GM13977 (cell line): ENCODE measurements at regions not wholly inside any gene's neighbourhood (a gene's known extent, or its start where the extent isn't known, plus 50 kb on each side); places are given as distances from the start of the nearest gene placed in this dataset.

Source experiments
- DNase-seq: peaks from one replicate; pipeline ENCODE4 v3.0.0; 2012; ENCODE audit warnings: low spot score
- CTCF ChIP-seq: IDR thresholded peaks from 2 replicates; pipeline ENCODE4 v1.5.1; 2012; ENCODE audit warnings: mild to moderate bottlenecking, control low read depth; ENCODE audit not compliant: insufficient read depth; ENCODE audit errors: extremely low read depth, missing control alignments
- in situ Hi-C: fragments of 300-500 bp; cut with MboI; formaldehyde crosslinking; loops from one replicate; pipeline ENCODE4 v1.12.0; 2022; ENCODE audit warnings: low sequenced_read_pairs, low pct_unique_long_range_greater_than_20kb, mixed read lengths, inconsistent platforms; ENCODE audit not compliant: unreplicated experiment

DNA sequence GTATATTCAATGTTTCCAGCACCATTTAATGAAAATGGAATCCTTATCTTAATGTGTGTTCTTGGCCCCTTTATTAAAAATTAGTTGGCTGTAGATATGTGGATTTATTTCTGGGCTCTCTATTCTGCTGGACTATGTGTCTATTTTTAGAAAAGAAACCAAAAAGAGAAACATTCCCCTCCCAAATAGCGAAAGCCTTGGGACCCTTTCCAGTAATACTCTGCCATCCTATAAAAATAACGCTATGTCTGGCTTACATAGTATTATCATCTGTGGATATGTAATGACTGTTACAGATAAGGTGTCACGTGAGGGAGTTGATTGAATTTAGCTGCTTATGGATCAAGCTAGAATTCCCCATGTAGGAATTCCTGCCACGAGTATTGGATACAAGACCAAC lies 279.3 kb upstream of the KIF2B start:
- TF ChIP-seq CTCF: no peak
- in situ Hi-C loops: no loop called here
- DNase-seq: no peak

DNA sequence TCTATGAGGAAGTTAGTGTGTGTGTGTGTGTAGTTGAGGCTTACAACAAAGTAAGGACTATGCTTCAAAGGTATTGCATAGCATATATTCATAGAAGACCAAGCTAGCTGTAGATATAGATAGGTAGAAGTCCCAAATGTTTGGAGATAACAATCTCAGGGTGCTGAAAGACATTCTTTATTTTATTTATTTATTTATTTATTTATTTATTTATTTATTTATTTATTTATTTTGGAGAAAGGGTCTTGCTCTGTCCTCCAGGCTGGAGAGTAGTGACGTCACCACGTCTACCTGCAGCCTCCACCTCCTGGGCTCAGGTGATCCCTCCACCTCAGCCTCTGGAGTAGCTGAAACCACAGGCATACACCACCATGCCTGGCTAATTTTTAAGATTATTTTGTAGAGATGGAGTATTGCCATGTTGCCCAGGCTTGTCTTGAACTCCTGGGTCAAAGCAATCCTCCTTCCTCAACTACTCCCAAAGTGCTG lies 284.6 kb upstream of the KIF2B start:
- in situ Hi-C loops: no loop called here
- no peak for DNase-seq
- TF ChIP-seq CTCF: no peak

GRCh38 chr17:53527473-53527872 lies 295.3 kb upstream of the KIF2B start:
- in situ Hi-C loops: no loop called here
- TF ChIP-seq CTCF: no peak

GRCh38 chr17:53525590-53525989 lies 297.1 kb upstream of the KIF2B start:
- no peak for DNase-seq
- no peak for TF ChIP-seq CTCF
- in situ Hi-C loops: no loop called here

More at GRCh38 chr17:53527473-53527872, 295.3 kb upstream of the KIF2B start:
- no peak for DNase-seq

GRCh38 chr17:53516636-53517035 lies 306.1 kb upstream of the KIF2B start:
- in situ Hi-C loops: no loop called here
- no peak for DNase-seq
- no peak for TF ChIP-seq CTCF

GRCh38 chr17:53499277-53499676 lies 323.4 kb upstream of the KIF2B start:
- no peak for TF ChIP-seq CTCF
- DNase-seq: no peak
- in situ Hi-C loops: no loop called here

DNA sequence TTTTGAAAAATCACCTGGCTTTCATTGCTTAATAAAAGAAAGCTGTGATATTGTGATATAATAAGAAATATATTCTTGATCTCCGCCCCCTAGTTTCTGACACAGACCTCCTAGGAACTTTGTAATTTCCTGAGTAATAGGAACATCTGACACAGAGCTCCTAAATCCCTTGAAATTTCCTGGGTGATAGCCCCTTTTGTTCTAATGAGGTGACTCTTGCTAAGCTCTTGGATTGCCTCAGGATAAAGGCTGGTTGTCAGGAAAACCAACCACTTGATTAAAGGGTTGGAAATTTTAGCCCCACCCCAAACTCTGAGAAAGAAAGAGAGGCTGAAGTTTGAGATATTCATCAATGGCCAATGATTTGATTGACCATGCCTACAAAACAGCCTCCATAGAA lies 326.4 kb upstream of the KIF2B start:
- in situ Hi-C loops: no loop called here
- TF ChIP-seq CTCF: no peak
- no peak for DNase-seq
